OCI-LY1 (cell line): ENCODE measurements at regions not wholly inside any gene's neighbourhood (a gene's known extent, or its start where the extent isn't known, plus 50 kb on each side); places are given as distances from the start of the nearest gene placed in this dataset.

Experiments used
- EZH2 ChIP-seq: fragments of 200-600 bp; sonication (generic), shearing (Covaris generic); IDR thresholded peaks from 2 replicates; pipeline ENCODE4 v1.8.0; 2017; ENCODE audit warnings: borderline replicate concordance, mixed run types, mild to moderate bottlenecking, antibody characterized with exemption, low read length, moderate library complexity, mixed read lengths
- TF ChIP-seq, protein P1 (sequence below): fragments of 200-600 bp; sonication (generic), shearing (Covaris generic); IDR thresholded peaks from 2 replicates; pipeline ENCODE4 v1.5.1; 2017; ENCODE audit warnings: mild to moderate bottlenecking, antibody characterized with exemption, low read length, moderate library complexity, mixed read lengths

GRCh38 chr9:23594421-23594820 lies 231.6 kb downstream of the ELAVL2 start:
- TF ChIP-seq, protein P1, sequence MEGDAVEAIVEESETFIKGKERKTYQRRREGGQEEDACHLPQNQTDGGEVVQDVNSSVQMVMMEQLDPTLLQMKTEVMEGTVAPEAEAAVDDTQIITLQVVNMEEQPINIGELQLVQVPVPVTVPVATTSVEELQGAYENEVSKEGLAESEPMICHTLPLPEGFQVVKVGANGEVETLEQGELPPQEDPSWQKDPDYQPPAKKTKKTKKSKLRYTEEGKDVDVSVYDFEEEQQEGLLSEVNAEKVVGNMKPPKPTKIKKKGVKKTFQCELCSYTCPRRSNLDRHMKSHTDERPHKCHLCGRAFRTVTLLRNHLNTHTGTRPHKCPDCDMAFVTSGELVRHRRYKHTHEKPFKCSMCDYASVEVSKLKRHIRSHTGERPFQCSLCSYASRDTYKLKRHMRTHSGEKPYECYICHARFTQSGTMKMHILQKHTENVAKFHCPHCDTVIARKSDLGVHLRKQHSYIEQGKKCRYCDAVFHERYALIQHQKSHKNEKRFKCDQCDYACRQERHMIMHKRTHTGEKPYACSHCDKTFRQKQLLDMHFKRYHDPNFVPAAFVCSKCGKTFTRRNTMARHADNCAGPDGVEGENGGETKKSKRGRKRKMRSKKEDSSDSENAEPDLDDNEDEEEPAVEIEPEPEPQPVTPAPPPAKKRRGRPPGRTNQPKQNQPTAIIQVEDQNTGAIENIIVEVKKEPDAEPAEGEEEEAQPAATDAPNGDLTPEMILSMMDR = no peak
- no peak for TF ChIP-seq EZH2
